HG03196 (cell line): ENCODE measurements at regions not wholly inside any gene's neighbourhood (a gene's known extent, or its start where the extent isn't known, plus 50 kb on each side); places are given as distances from the start of the nearest gene placed in this dataset.

Experiments
- ATAC-seq: cut with Tn5 transposase; IDR thresholded peaks from one replicate; pipeline ENCODE4 v1.9.1; 2021; ENCODE audit not compliant: unreplicated experiment

- no peak for ATAC-seq
Observed at GRCh38 chr2:150983314-150983897, 278.3 kb downstream of the RBM43 start.

- no peak for ATAC-seq
Observed at GRCh38 chr2:150981826-150982225, 279.8 kb downstream of the RBM43 start.

GRCh38 chr2:150978053-150978452 lies 283.6 kb downstream of the RBM43 start:
- no peak for ATAC-seq

- no peak for ATAC-seq
Observed at GRCh38 chr2:150977296-150977695, 284.4 kb downstream of the RBM43 start.

- no peak for ATAC-seq
Observed at GRCh38 chr2:150976604-150977003, 285.1 kb downstream of the RBM43 start.

GRCh38 chr2:150974864-150975263 lies 286.8 kb downstream of the RBM43 start:
- ATAC-seq = no peak

GRCh38 chr2:150974234-150974633 lies 287.4 kb downstream of the RBM43 start:
- ATAC-seq = no peak

- no peak for ATAC-seq
Observed at GRCh38 chr2:150971910-150972309, 289.8 kb downstream of the RBM43 start.

GRCh38 chr2:150963336-150963735 lies 298.3 kb downstream of the RBM43 start:
- no peak for ATAC-seq

GRCh38 chr2:150955231-150955630 lies 306.4 kb downstream of the RBM43 start:
- no peak for ATAC-seq

GRCh38 chr2:150946831-150947230 lies 314.8 kb downstream of the RBM43 start:
- no peak for ATAC-seq

GRCh38 chr2:150944315-150944714 lies 317.3 kb downstream of the RBM43 start:
- ATAC-seq = no peak

GRCh38 chr2:150939087-150939486 lies 322.6 kb downstream of the RBM43 start:
- no peak for ATAC-seq

- no peak for ATAC-seq
Observed at GRCh38 chr2:150938527-150938926, 323.1 kb downstream of the RBM43 start.

GRCh38 chr2:150937030-150937429 lies 324.6 kb downstream of the RBM43 start:
- no peak for ATAC-seq

GRCh38 chr2:150931451-150931850 lies 330.2 kb downstream of the RBM43 start:
- no peak for ATAC-seq

GRCh38 chr2:150925611-150926010 lies 336.1 kb downstream of the RBM43 start:
- no peak for ATAC-seq

GRCh38 chr2:150924878-150925277 lies 336.8 kb downstream of the RBM43 start:
- ATAC-seq = no peak

GRCh38 chr2:150919901-150920300 lies 341.8 kb downstream of the RBM43 start:
- ATAC-seq = no peak

- no peak for ATAC-seq
Observed at GRCh38 chr2:150917961-150918713, 343.5 kb downstream of the RBM43 start.

GRCh38 chr2:150916467-150917396 lies 344.9 kb downstream of the RBM43 start:
- ATAC-seq = no peak
